ENCODE measurements at regions not wholly inside any gene's neighbourhood (a gene's known extent, or its start where the extent isn't known, plus 50 kb on each side); places are given as distances from the start of the nearest gene placed in this dataset.

GRCh38 chr2:118496467-118496866 is 351.0 kb downstream of the EN1 start:
- H3K27me3 ChIP-seq (ENCODE audit: control insufficient read depth in 4 of 4, insufficient read depth in 4 of 4, low read length in 3 of 4): no peaks in the 10 kb centered on the region

GRCh38 chr2:118495290-118495689 is 352.2 kb downstream of the EN1 start:
- DNase-seq (ENCODE audit: low spot score): no peak
- no peak overlapping the region for H3K4me3 ChIP-seq (ENCODE audit: low read depth in 1 of 3, low read length in 3 of 3)
- H3K9ac ChIP-seq (ENCODE audit: low read depth in 1 of 2, low read length in 2 of 2): no peak overlapping the region
- peaks cover 0 to 9% (median 4%) of the 10 kb centered on the region in 4 donors for H3K9me3 ChIP-seq (ENCODE audit: control insufficient read depth in 4 of 4, low read length in 3 of 4)
- TF ChIP-seq EGR1 (IDR thresholded peaks at IDR 0.05; ENCODE audit: low read depth in 2 of 2) (no peak), HNF4A (conservative IDR thresholded peaks at IDR 0.05) (no peak)
- no peaks in the 10 kb centered on the region for H3K36me3 ChIP-seq (ENCODE audit: control insufficient read depth in 4 of 4, insufficient read depth in 3 of 4, low read depth in 1 of 4, low read length in 3 of 4)
- 78% methylated on average over 4 of the region's 4 CpGs for WGBS
- H3K27ac ChIP-seq (ENCODE audit: low read depth in 1 of 2, low read length in 2 of 2): no peak overlapping the region
- H3K27me3 ChIP-seq (ENCODE audit: control insufficient read depth in 4 of 4, insufficient read depth in 4 of 4, low read length in 3 of 4): no peaks in the 10 kb centered on the region
- no peaks in the 10 kb centered on the region for H3K4me1 ChIP-seq (ENCODE audit: control insufficient read depth in 4 of 4, insufficient read depth in 4 of 4, low read length in 3 of 4)

More at GRCh38 chr2:118496467-118496866, 351.0 kb downstream of the EN1 start:
- no peak for DNase-seq (ENCODE audit: low spot score)
- Histone ChIP-seq H3K9ac (ENCODE audit: low read depth in 1 of 2, low read length in 2 of 2) (no peak overlapping the region), H3K4me3 (ENCODE audit: low read depth in 1 of 3, low read length in 3 of 3) (no peak overlapping the region), H3K4me1 (ENCODE audit: control insufficient read depth in 4 of 4, insufficient read depth in 4 of 4, low read length in 3 of 4) (no peaks in the 10 kb centered on the region), H3K36me3 (ENCODE audit: control insufficient read depth in 4 of 4, insufficient read depth in 3 of 4, low read depth in 1 of 4, low read length in 3 of 4) (no peaks in the 10 kb centered on the region), H3K9me3 (ENCODE audit: control insufficient read depth in 4 of 4, low read length in 3 of 4) (peaks cover 0 to 7% (median 4%) of the 10 kb centered on the region in 4 donors), H3K27ac (ENCODE audit: low read depth in 1 of 2, low read length in 2 of 2) (no peak overlapping the region)
- 90% methylated on average over 5 of the region's 5 CpGs for WGBS
- TF ChIP-seq ATF3 (IDR thresholded peaks at IDR 0.05): no peak
- TF ChIP-seq ZBTB33 (IDR thresholded peaks at IDR 0.05): no peak
- no peak for TF ChIP-seq HNF4G (IDR thresholded peaks at IDR 0.05)
- TF ChIP-seq FOXA1 (IDR thresholded peaks at IDR 0.05): no peak
- TF ChIP-seq HNF4A (conservative IDR thresholded peaks at IDR 0.05): no peak
- no peak for TF ChIP-seq JUND (IDR thresholded peaks at IDR 0.05)
- no peak for TF ChIP-seq MAX (IDR thresholded peaks at IDR 0.05)
- no peak for TF ChIP-seq CTCF (IDR thresholded peaks at IDR 0.05; ENCODE audit: low read depth, low read length, missing input control)
- no peak for TF ChIP-seq TAF1 (conservative IDR thresholded peaks at IDR 0.05)
- no peak for TF ChIP-seq NR2F2 (IDR thresholded peaks at IDR 0.05)

GRCh38 chr2:118493213-118493612 is 354.2 kb downstream of the EN1 start:
- H3K9ac ChIP-seq (ENCODE audit: low read depth in 1 of 2, low read length in 2 of 2): no peak overlapping the region
- H3K4me3 ChIP-seq (ENCODE audit: low read depth in 1 of 3, low read length in 3 of 3): no peak overlapping the region
- H3K27me3 ChIP-seq (ENCODE audit: control insufficient read depth in 4 of 4, insufficient read depth in 4 of 4, low read length in 3 of 4): no peaks in the 10 kb centered on the region
- no peaks in the 10 kb centered on the region for H3K36me3 ChIP-seq (ENCODE audit: control insufficient read depth in 4 of 4, insufficient read depth in 3 of 4, low read depth in 1 of 4, low read length in 3 of 4)
- no peak for TF ChIP-seq ZBTB33 (IDR thresholded peaks at IDR 0.05)
- no peak for TF ChIP-seq ATF3 (IDR thresholded peaks at IDR 0.05)
- no peak for TF ChIP-seq CTCF (IDR thresholded peaks at IDR 0.05; ENCODE audit: low read depth, low read length, missing input control)
- no peak for TF ChIP-seq GABPA (IDR thresholded peaks at IDR 0.05 in 1 of 2, conservative IDR thresholded peaks at IDR 0.05 in 1 of 2)
- no peak for TF ChIP-seq RAD21 (IDR thresholded peaks at IDR 0.05)
- TF ChIP-seq MAX (IDR thresholded peaks at IDR 0.05): no peak
- no peak for TF ChIP-seq SP1 (IDR thresholded peaks at IDR 0.05)
- TF ChIP-seq RXRA (IDR thresholded peaks at IDR 0.05): no peak
- TF ChIP-seq YY1 (IDR thresholded peaks at IDR 0.05): no peak
- no peak for TF ChIP-seq TAF1 (conservative IDR thresholded peaks at IDR 0.05)
- TF ChIP-seq FOXA2 (IDR thresholded peaks at IDR 0.05): no peak
- no peak for TF ChIP-seq HNF4G (IDR thresholded peaks at IDR 0.05)
- TF ChIP-seq JUND (IDR thresholded peaks at IDR 0.05): no peak
- no peak for TF ChIP-seq EGR1 (IDR thresholded peaks at IDR 0.05; ENCODE audit: low read depth in 2 of 2)
- no peak for TF ChIP-seq NR2F2 (IDR thresholded peaks at IDR 0.05)
- no peak for TF ChIP-seq HNF4A (conservative IDR thresholded peaks at IDR 0.05)
- DNase-seq (ENCODE audit: low spot score): no peak
- 85% methylated on average over 7 of the region's 7 CpGs for WGBS
- no peak overlapping the region for H3K27ac ChIP-seq (ENCODE audit: low read depth in 1 of 2, low read length in 2 of 2)
- peaks cover 0 to 9% (median 4%) of the 10 kb centered on the region in 4 donors for H3K9me3 ChIP-seq (ENCODE audit: control insufficient read depth in 4 of 4, low read length in 3 of 4)
- no peaks in the 10 kb centered on the region for H3K4me1 ChIP-seq (ENCODE audit: control insufficient read depth in 4 of 4, insufficient read depth in 4 of 4, low read length in 3 of 4)

All from liver (tissue), 8 donors.